ENCODE measurements at regions not wholly inside any gene's neighbourhood (a gene's known extent, or its start where the extent isn't known, plus 50 kb on each side); places are given as distances from the start of the nearest gene placed in this dataset.
A peak's percentile ranks its signal among the peaks of the same experiment; 100 is the strongest.

- DNase-seq, result no peak
Observed at GRCh38 chr7:114126095-114126494, 207.3 kb upstream of the PPP1R3A start.

- DNase-seq, result no peak
Observed at GRCh38 chr7:114112806-114113205, 194.0 kb upstream of the PPP1R3A start.

GRCh38 chr7:114110666-114111065 is 191.9 kb upstream of the PPP1R3A start:
- no peak for DNase-seq

GRCh38 chr7:114109721-114110120 is 190.9 kb upstream of the PPP1R3A start:
- DNase-seq, result no peak

- DNase-seq, result no peak
Observed at GRCh38 chr7:114109304-114109703, 190.5 kb upstream of the PPP1R3A start.

- no peak for DNase-seq
Observed at GRCh38 chr7:114108510-114108909, 189.7 kb upstream of the PPP1R3A start.

- no peak for DNase-seq
Observed at GRCh38 chr7:114107522-114107921, 188.7 kb upstream of the PPP1R3A start.

GRCh38 chr7:114104035-114104434 is 185.2 kb upstream of the PPP1R3A start:
- DNase-seq, result no peak

- DNase-seq, result no peak
Observed at GRCh38 chr7:114102996-114103395, 184.2 kb upstream of the PPP1R3A start.

GRCh38 chr7:114102131-114102530 is 183.3 kb upstream of the PPP1R3A start:
- no peak for DNase-seq

- no peak for DNase-seq
Observed at GRCh38 chr7:114100810-114101209, 182.0 kb upstream of the PPP1R3A start.

GRCh38 chr7:114099337-114099736 is 180.5 kb upstream of the PPP1R3A start:
- no peak for DNase-seq

- DNase-seq, result no peak
Observed at GRCh38 chr7:114095885-114096284, 177.1 kb upstream of the PPP1R3A start.

- no peak for DNase-seq
Observed at GRCh38 chr7:114088470-114088940, 169.7 kb upstream of the PPP1R3A start.

GRCh38 chr7:114087653-114088469 is 169.1 kb upstream of the PPP1R3A start:
- DNase-seq, result peak in 1 of 51 donors; percentile 35

- peak in 4 of 51 donors; percentile 4 to 35 (median 8) for DNase-seq
Observed at GRCh38 chr7:114086914-114087652, 168.3 kb upstream of the PPP1R3A start.

- DNase-seq, result peak in 4 of 51 donors; percentile 6 to 46 (median 8)
Observed at GRCh38 chr7:114086537-114086913, 167.7 kb upstream of the PPP1R3A start.

- DNase-seq, result peak in 30 of 51 donors; percentile 8 to 82 (median 47)
Observed at GRCh38 chr7:114085592-114086501, 167.0 kb upstream of the PPP1R3A start.

GRCh38 chr7:114085313-114085591 is 166.4 kb upstream of the PPP1R3A start:
- peak in 2 of 51 donors; percentile 18 to 55 for DNase-seq

- peak in 8 of 51 donors; percentile 1 to 73 (median 16) for DNase-seq
Observed at GRCh38 chr7:114084472-114085312, 165.9 kb upstream of the PPP1R3A start.

GRCh38 chr7:114084002-114084471 is 165.2 kb upstream of the PPP1R3A start:
- peak in 1 of 51 donors; percentile 73 for DNase-seq

All from hypothalamus (tissue), 51 donors.